22Rv1 (cell line): ENCODE measurements at regions not wholly inside any gene's neighbourhood (a gene's known extent, or its start where the extent isn't known, plus 50 kb on each side); places are given as distances from the start of the nearest gene placed in this dataset.

Experiments
- CTCF ChIP-seq: fragments of 450-650 bp; IDR thresholded peaks from 2 replicates; pipeline ENCODE4 v1.5.1; 2017; ENCODE audit warnings: mild to moderate bottlenecking
- ZFX ChIP-seq: fragments of 450-650 bp; IDR thresholded peaks from 2 replicates; pipeline ENCODE4 v1.6.1; 2017; ENCODE audit warnings: antibody characterized with exemption, borderline replicate concordance

- TF ChIP-seq CTCF, result no peak
- TF ChIP-seq ZFX, result no peak
Measured at GRCh38 chr21:27740084-27740483, 773.2 kb upstream of the ADAMTS5 start.
